PC-9 (cell line): ENCODE measurements at regions not wholly inside any gene's neighbourhood (a gene's known extent, or its start where the extent isn't known, plus 50 kb on each side); places are given as distances from the start of the nearest gene placed in this dataset.

Source experiments
- BruUV-seq: library from RNA; stranded (reverse); fragments of 400-500 nt; replicated peaks from 2 replicates; lab custom pipeline; 2021; lab: Mats Ljungman, UMichigan
- CTCF ChIA-PET: fragments of 300-600 bp; sonication (Branson Sonifier 250); formaldehyde crosslinking; loops from one replicate; lab custom pipeline; 2022; ENCODE audit warnings: antibody characterized with exemption; lab: Charles Lee
- POLR2A ChIA-PET: fragments of 300-600 bp; sonication (Branson Sonifier 250); formaldehyde crosslinking; loops from one replicate; lab custom pipeline; 2022; ENCODE audit warnings: antibody characterized with exemption; ENCODE audit not compliant: unreplicated experiment; lab: Charles Lee
- DNase-seq, 2 experiments: peaks; one replicate each; pipeline versions ENCODE4 v3.0.0 to v3.0.0-alpha.2; 2015 to 2022; ENCODE audit warnings: mixed read lengths in 1 of 2
- H2AFZ ChIP-seq: fragments of 200-600 bp; sonication (generic); 2 replicates; pipeline ENCODE4 v1.8.1; 2017; ENCODE audit warnings: antibody characterized with exemption
- H3F3A ChIP-seq: fragments of 200-600 bp; sonication (generic); 2 replicates; pipeline ENCODE4 v1.8.1; 2017; ENCODE audit warnings: antibody characterized with exemption, mild to moderate bottlenecking, low read depth; ENCODE audit not compliant: insufficient read depth
- H3K27ac ChIP-seq: fragments of 200-600 bp; sonication (generic); 2 replicates; pipeline ENCODE4 v1.6.1; 2016; ENCODE audit warnings: mixed run types
- H3K27me3 ChIP-seq: fragments of 200-600 bp; sonication (generic); 2 replicates; pipeline ENCODE4 v1.6.1; 2016; ENCODE audit warnings: low read depth, mixed run types; ENCODE audit not compliant: insufficient read depth
- H3K36me3 ChIP-seq: fragments of 200-600 bp; sonication (generic); 2 replicates; pipeline ENCODE4 v1.6.1; 2016; ENCODE audit warnings: low read depth, mixed run types
- H3K4me1 ChIP-seq: fragments of 200-600 bp; sonication (generic); replicated peaks from 2 replicates; pipeline ENCODE4 v1.6.1; 2016; ENCODE audit warnings: mixed run types; ENCODE audit not compliant: insufficient read depth
- H3K4me2 ChIP-seq: fragments of 200-600 bp; sonication (generic); 2 replicates; pipeline ENCODE4 v1.6.1; 2017; ENCODE audit warnings: mixed run types
- H3K4me3 ChIP-seq: fragments of 200-600 bp; sonication (generic); 2 replicates; pipeline ENCODE4 v1.6.1; 2016; ENCODE audit warnings: mixed run types
- H3K79me2 ChIP-seq: fragments of 200-600 bp; sonication (generic); 2 replicates; pipeline ENCODE4 v1.6.1; 2017; ENCODE audit warnings: low read depth, mixed run types
- H3K9me2 ChIP-seq: fragments of 200-600 bp; sonication (generic); 2 replicates; pipeline ENCODE4 v1.8.1; 2017; ENCODE audit warnings: mild to moderate bottlenecking; ENCODE audit not compliant: insufficient read depth
- H3K9me3 ChIP-seq: fragments of 200-600 bp; sonication (generic); 2 replicates; pipeline ENCODE4 v1.8.1; 2016; ENCODE audit warnings: low read depth; ENCODE audit not compliant: insufficient read depth
- H4K20me1 ChIP-seq: fragments of 200-600 bp; sonication (generic); 2 replicates; pipeline ENCODE4 v1.8.1; 2017; ENCODE audit not compliant: insufficient read depth
- EZH2 ChIP-seq: fragments of 200-600 bp; sonication (generic); IDR thresholded peaks from 2 replicates; pipeline ENCODE4 v1.8.0; 2017; ENCODE audit warnings: antibody characterized with exemption, low read depth
- intact Hi-C: fragments of 100-400 bp; cut with micrococcal nuclease; formaldehyde crosslinking; loops from one replicate; pipeline ENCODE4 v1.10.0; 2022; ENCODE audit not compliant: unreplicated experiment
- TF ChIP-seq, protein P1 (sequence below): fragments of 200-600 bp; sonication (generic); conservative IDR thresholded peaks from 2 replicates; pipeline ENCODE4 v1.6.1; 2017; ENCODE audit warnings: mixed run types, antibody characterized with exemption, mild to moderate bottlenecking, moderate library complexity

- Histone ChIP-seq H3F3A (no peaks in the 10 kb centered on the region), H3K4me2 (no peak overlapping the region), H3K4me1 (no peaks in the 10 kb centered on the region), H3K4me3 (no peak overlapping the region), H3K27ac (no peak overlapping the region), H3K9me2 (no peaks in the 10 kb centered on the region), H2AFZ (no peak overlapping the region), H4K20me1 (no peaks in the 10 kb centered on the region), H3K9me3 (no peaks in the 10 kb centered on the region), H3K79me2 (no peaks in the 10 kb centered on the region), H3K27me3 (no peaks in the 10 kb centered on the region), H3K36me3 (no peaks in the 10 kb centered on the region)
- intact Hi-C loops = no loop called here
- TF ChIP-seq, protein P1, sequence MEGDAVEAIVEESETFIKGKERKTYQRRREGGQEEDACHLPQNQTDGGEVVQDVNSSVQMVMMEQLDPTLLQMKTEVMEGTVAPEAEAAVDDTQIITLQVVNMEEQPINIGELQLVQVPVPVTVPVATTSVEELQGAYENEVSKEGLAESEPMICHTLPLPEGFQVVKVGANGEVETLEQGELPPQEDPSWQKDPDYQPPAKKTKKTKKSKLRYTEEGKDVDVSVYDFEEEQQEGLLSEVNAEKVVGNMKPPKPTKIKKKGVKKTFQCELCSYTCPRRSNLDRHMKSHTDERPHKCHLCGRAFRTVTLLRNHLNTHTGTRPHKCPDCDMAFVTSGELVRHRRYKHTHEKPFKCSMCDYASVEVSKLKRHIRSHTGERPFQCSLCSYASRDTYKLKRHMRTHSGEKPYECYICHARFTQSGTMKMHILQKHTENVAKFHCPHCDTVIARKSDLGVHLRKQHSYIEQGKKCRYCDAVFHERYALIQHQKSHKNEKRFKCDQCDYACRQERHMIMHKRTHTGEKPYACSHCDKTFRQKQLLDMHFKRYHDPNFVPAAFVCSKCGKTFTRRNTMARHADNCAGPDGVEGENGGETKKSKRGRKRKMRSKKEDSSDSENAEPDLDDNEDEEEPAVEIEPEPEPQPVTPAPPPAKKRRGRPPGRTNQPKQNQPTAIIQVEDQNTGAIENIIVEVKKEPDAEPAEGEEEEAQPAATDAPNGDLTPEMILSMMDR = no peak
- TF ChIP-seq EZH2 = no peak
- BruUV-seq = no TSS peak
- DNase-seq = no peak
- ChIA-PET POLR2A (no interaction called here), CTCF (no interaction called here)
Observed at GRCh38 chr4:161061046-161061445, 1102.8 kb downstream of the FSTL5 start.
